ENCODE measurements at regions not wholly inside any gene's neighbourhood (a gene's known extent, or its start where the extent isn't known, plus 50 kb on each side); places are given as distances from the start of the nearest gene placed in this dataset.
"Not testable (repeated sequence)": the region's sequence is repeated elsewhere in the genome, so short reads cannot be mapped to it uniquely, and the experiment has no call there.

- H3K4me3 ChIP-seq; FAIRE-seq; H3K79me2 ChIP-seq (ENCODE audit: control insufficient read depth, insufficient read depth, low read length); ATAC-seq; BruUV-seq (replicated peaks); intact Hi-C loops (cut with micrococcal nuclease); POLR2A ChIA-PET; H3K9me1 ChIP-seq (ENCODE audit: control insufficient read depth, insufficient read depth, low read length); H3K4me2 ChIP-seq (ENCODE audit: insufficient read depth, low read length); H3K27me3 ChIP-seq (ENCODE audit: control insufficient read depth in 2 of 2, insufficient read depth in 2 of 2, low read length in 2 of 2); H3K9ac ChIP-seq (ENCODE audit: insufficient read depth in 1 of 2, low read depth in 2 of 2, low read length in 2 of 2); CTCF ChIA-PET (ENCODE audit: low intra/inter-chr PET ratio); H3K4me1 ChIP-seq (replicated peaks in 1 of 2; ENCODE audit: control insufficient read depth in 2 of 2, insufficient read depth in 2 of 2, low read length in 2 of 2); H4K20me1 ChIP-seq (replicated peaks; ENCODE audit: control insufficient read depth, insufficient read depth, low read length); H3K9me3 ChIP-seq (replicated peaks; ENCODE audit: control insufficient read depth, insufficient read depth, low read depth, low read length); H3K36me3 ChIP-seq (ENCODE audit: control insufficient read depth, insufficient read depth, low read length); H2AFZ ChIP-seq (ENCODE audit: low read depth, low read length); in situ Hi-C loops (cut with MboI); H3K27ac ChIP-seq (ENCODE audit: extremely low read depth, low read depth, low read length); DNase-seq (ENCODE audit: extremely low read depth in 1 of 4, low spot score in 3 of 4): not testable (repeated sequence)
- 8% methylated on average over 11 of the region's 11 CpGs for WGBS (ENCODE audit: insufficient coverage, low coverage, missing lambda C conversion rate)
Measured at GRCh38 chr7:4480131-4480530, 202.0 kb upstream of the FOXK1 start.

- Histone ChIP-seq H3K9ac (ENCODE audit: insufficient read depth in 1 of 2, low read depth in 2 of 2, low read length in 2 of 2) (no peak overlapping the region), H3K36me3 (ENCODE audit: control insufficient read depth, insufficient read depth, low read length) (no peaks in the 10 kb centered on the region), H3K27me3 (ENCODE audit: control insufficient read depth in 2 of 2, insufficient read depth in 2 of 2, low read length in 2 of 2) (no peaks in the 10 kb centered on the region), H3K4me1 (replicated peaks in 1 of 2; ENCODE audit: control insufficient read depth in 2 of 2, insufficient read depth in 2 of 2, low read length in 2 of 2) (no peaks in the 10 kb centered on the region), H2AFZ (ENCODE audit: low read depth, low read length) (no peak overlapping the region), H4K20me1 (replicated peaks; ENCODE audit: control insufficient read depth, insufficient read depth, low read length) (no peaks in the 10 kb centered on the region), H3K9me1 (ENCODE audit: control insufficient read depth, insufficient read depth, low read length) (no peaks in the 10 kb centered on the region), H3K4me3 (no peak overlapping the region), H3K79me2 (ENCODE audit: control insufficient read depth, insufficient read depth, low read length) (no peaks in the 10 kb centered on the region), H3K4me2 (ENCODE audit: insufficient read depth, low read length) (no peak overlapping the region), H3K9me3 (replicated peaks; ENCODE audit: control insufficient read depth, insufficient read depth, low read depth, low read length) (no peaks in the 10 kb centered on the region; the same call in 1 of the 2 replicates), H3K27ac (ENCODE audit: extremely low read depth, low read depth, low read length) (no peak overlapping the region)
- 0% methylated on average over 1 of the region's 1 CpG for WGBS (ENCODE audit: insufficient coverage, low coverage, missing lambda C conversion rate)
- FAIRE-seq = no peak
- POLR2A ChIA-PET = no interaction called here
- CTCF ChIA-PET (ENCODE audit: low intra/inter-chr PET ratio) = no interaction called here
- BruUV-seq (replicated peaks) = no TSS peak
- in situ Hi-C loops (cut with MboI) = no loop called here
- intact Hi-C loops (cut with micrococcal nuclease) = no loop called here
- DNase-seq (ENCODE audit: extremely low read depth in 1 of 4, low spot score in 3 of 4) = no peak
- ATAC-seq = no peak
- TF ChIP-seq ZNF707 (CRISPR knock-in tag; conservative IDR thresholded peaks at IDR 0.05) = no peak
- TF ChIP-seq PYGO2 (tag; IDR thresholded peaks at IDR 0.05) = no peak
- peak; percentile 95 for TF ChIP-seq ZNF124 (CRISPR knock-in tag; IDR thresholded peaks at IDR 0.05)
- no peak for TF ChIP-seq NFIX (CRISPR knock-in tag; IDR thresholded peaks at IDR 0.05; ENCODE audit: low read depth)
- TF ChIP-seq SIN3B (IDR thresholded peaks at IDR 0.05; ENCODE audit: low read depth) = no peak
- TF ChIP-seq, protein P1, sequence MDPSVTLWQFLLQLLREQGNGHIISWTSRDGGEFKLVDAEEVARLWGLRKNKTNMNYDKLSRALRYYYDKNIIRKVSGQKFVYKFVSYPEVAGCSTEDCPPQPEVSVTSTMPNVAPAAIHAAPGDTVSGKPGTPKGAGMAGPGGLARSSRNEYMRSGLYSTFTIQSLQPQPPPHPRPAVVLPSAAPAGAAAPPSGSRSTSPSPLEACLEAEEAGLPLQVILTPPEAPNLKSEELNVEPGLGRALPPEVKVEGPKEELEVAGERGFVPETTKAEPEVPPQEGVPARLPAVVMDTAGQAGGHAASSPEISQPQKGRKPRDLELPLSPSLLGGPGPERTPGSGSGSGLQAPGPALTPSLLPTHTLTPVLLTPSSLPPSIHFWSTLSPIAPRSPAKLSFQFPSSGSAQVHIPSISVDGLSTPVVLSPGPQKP (CRISPR knock-in tag; IDR thresholded peaks at IDR 0.05) = no peak
- TF ChIP-seq HOMEZ (CRISPR knock-in tag; IDR thresholded peaks at IDR 0.05) = no peak
- TF ChIP-seq TAF7 (tag; IDR thresholded peaks at IDR 0.05) = no peak
- no peak for TF ChIP-seq E4F1 (CRISPR knock-in tag; IDR thresholded peaks at IDR 0.05; ENCODE audit: borderline replicate concordance)
- TF ChIP-seq, protein P2, sequence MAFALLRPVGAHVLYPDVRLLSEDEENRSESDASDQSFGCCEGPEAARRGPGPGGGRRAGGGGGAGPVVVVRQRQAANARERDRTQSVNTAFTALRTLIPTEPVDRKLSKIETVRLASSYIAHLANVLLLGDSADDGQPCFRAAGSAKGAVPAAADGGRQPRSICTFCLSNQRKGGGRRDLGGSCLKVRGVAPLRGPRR (CRISPR knock-in tag; IDR thresholded peaks at IDR 0.05) = no peak
- peak in 1 of 2 experiments; percentile 65; a peak in 1 of 3 replicates for TF ChIP-seq CBX3 (IDR thresholded peaks at IDR 0.05; ENCODE audit: borderline replicate concordance in 1 of 2, low read length in 2 of 2)
Measured at GRCh38 chr7:4483851-4484250, 198.2 kb upstream of the FOXK1 start.

All from K562 (cell line).